IgD-negative memory B cell (primary cell): ENCODE measurements at regions not wholly inside any gene's neighbourhood (a gene's known extent, or its start where the extent isn't known, plus 50 kb on each side); places are given as distances from the start of the nearest gene placed in this dataset.
"Not testable (repeated sequence)": the region's sequence is repeated elsewhere in the genome, so short reads cannot be mapped to it uniquely, and the experiment has no call there.

Experiments
- H3K27ac Mint-ChIP-seq, 3 donors: one replicate each; pipeline ENCODE4 v1.8.0; 2020 to 2022; ENCODE audit warnings: mild to moderate bottlenecking in 3 of 3, mixed read lengths in 3 of 3, moderate library complexity in 1 of 3
- H3K27me3 Mint-ChIP-seq: one replicate; pipeline ENCODE4 v1.8.0; 2021; ENCODE audit warnings: mixed read lengths
- H3K36me3 Mint-ChIP-seq: one replicate; pipeline ENCODE4 v1.8.0; 2020; ENCODE audit warnings: mild to moderate bottlenecking, mixed read lengths
- H3K4me1 Mint-ChIP-seq, 3 donors: one replicate each; pipeline ENCODE4 v1.8.0; 2020 to 2022; ENCODE audit warnings: mixed read lengths in 3 of 3, mild to moderate bottlenecking in 1 of 3
- H3K4me3 Mint-ChIP-seq, 4 donors: one replicate each; pipeline ENCODE4 v1.8.0; 2020 to 2022; ENCODE audit warnings: mild to moderate bottlenecking in 4 of 4, mixed read lengths in 4 of 4, moderate library complexity in 3 of 4
- H3K9me3 Mint-ChIP-seq, 3 donors: one replicate each; pipeline ENCODE4 v1.8.0; 2020 to 2021; ENCODE audit warnings: mixed read lengths in 3 of 3, mild to moderate bottlenecking in 1 of 3

- Mint-ChIP-seq H3K36me3 (no peaks in the 10 kb centered on the region), H3K9me3 (peaks cover 4 to 10% (median 4%) of the 10 kb centered on the region in 3 donors), H3K4me1 (peaks cover 0 to 4% (median 0%) of the 10 kb centered on the region in 3 donors), H3K27ac (no peak overlapping the region), H3K4me3 (no peak overlapping the region), H3K27me3 (peaks cover 8% of the 10 kb centered on the region)
Observed at GRCh38 chr10:7108141-7108540, 302.7 kb downstream of the SFMBT2 start.

DNA sequence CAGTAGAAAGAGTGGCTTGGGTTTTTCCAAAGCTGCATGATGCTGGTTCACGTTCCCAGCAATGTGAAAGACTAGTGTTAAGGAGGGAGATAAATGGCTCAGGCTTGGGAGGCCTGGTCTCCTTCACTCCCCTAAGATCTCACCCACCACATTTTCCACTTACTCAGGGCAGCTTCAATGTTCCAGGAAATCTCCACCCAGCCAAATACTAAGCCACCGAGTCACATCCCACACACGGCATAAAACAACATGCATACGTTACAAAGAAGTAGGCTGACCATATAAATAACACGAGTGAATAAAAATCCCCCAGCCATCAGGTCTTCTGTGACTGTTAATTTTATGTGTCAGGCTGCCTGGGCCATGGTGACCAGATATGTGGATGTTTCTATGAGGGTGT lies 303.5 kb downstream of the SFMBT2 start:
- Mint-ChIP-seq H3K4me3 (no peak overlapping the region), H3K27ac (no peak overlapping the region), H3K27me3 (peaks cover 11% of the 10 kb centered on the region), H3K9me3 (peaks cover 4 to 10% (median 4%) of the 10 kb centered on the region in 3 donors), H3K36me3 (no peaks in the 10 kb centered on the region), H3K4me1 (peaks cover 0 to 7% (median 0%) of the 10 kb centered on the region in 3 donors)

GRCh38 chr10:7104379-7104778 lies 306.5 kb downstream of the SFMBT2 start:
- not testable (repeated sequence) for H3K36me3 Mint-ChIP-seq, H3K27ac Mint-ChIP-seq, H3K4me3 Mint-ChIP-seq, H3K4me1 Mint-ChIP-seq, H3K9me3 Mint-ChIP-seq
- peaks cover 13% of the 10 kb centered on the region for H3K27me3 Mint-ChIP-seq

DNA sequence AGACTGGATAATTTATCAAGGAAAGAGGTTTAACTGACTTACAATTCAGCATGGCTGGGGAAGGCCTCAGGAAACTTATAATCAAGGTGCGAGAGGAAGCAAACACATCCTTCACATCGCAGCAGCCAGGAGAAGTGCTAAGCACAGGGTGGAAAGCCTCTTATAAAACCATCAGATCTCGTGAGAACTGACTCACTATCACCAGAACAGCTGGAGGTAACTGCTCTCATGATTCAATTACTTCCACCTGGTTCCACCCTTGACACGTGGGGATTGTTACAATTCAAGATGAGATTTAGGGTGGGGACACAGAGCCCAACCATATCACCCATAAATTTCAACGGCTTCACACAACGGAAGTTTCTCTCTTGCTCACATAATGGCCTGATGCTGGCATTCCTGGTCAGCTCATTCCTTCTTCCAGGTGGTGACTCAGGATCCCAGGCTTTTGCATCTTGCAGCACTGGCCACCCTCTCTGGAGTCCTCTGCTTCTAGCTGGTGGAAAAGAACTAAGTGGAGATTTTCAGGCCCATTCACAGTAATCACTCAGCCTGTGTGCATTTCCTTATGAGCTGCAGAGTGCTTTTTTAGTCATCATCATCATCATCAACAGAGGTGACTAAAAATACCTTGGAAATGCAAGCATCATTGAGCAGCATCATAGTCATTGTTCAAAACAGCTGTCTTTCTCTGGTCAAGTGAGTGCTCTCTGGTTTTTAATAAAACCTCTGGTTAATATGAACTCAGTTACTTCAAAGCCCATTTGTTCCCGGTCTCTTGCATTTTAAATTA lies 308.1 kb downstream of the SFMBT2 start:
- H3K9me3 Mint-ChIP-seq: peaks cover 0 to 4% (median 2%) of the 10 kb centered on the region in 3 donors

DNA sequence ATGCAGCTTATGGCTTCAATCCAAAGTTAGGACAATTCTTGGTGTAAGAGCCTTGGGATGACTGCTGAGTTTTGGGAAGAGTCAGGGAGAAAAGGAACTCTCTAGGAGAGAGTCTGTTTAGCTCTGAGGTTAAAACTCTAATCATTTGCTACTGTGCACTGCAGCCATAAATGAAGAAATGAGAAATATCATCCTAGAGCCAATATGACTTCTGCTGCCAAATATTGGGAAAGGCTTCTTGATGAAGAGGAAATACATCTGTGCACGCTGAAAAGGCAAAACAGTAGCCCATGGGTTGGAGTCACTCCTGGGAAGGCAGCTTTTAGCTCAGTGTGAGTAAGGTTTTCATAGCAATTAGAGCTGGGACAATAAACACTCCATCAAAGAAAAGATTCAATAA lies 308.8 kb downstream of the SFMBT2 start:
- Mint-ChIP-seq H3K4me3 (no peak overlapping the region), H3K9me3 (peaks cover 0 to 4% (median 2%) of the 10 kb centered on the region in 3 donors), H3K27ac (no peak overlapping the region), H3K4me1 (peaks cover 0 to 7% (median 0%) of the 10 kb centered on the region in 3 donors), H3K36me3 (no peaks in the 10 kb centered on the region), H3K27me3 (peaks cover 13% of the 10 kb centered on the region)

More for the DNA sequence above, 308.1 kb downstream of the SFMBT2 start:
- H3K27me3 Mint-ChIP-seq: peaks cover 13% of the 10 kb centered on the region
- H3K36me3 Mint-ChIP-seq: no peaks in the 10 kb centered on the region
- H3K4me1 Mint-ChIP-seq: peaks cover 0 to 7% (median 0%) of the 10 kb centered on the region in 3 donors
- no peak overlapping the region for H3K4me3 Mint-ChIP-seq
- no peak overlapping the region for H3K27ac Mint-ChIP-seq

DNA sequence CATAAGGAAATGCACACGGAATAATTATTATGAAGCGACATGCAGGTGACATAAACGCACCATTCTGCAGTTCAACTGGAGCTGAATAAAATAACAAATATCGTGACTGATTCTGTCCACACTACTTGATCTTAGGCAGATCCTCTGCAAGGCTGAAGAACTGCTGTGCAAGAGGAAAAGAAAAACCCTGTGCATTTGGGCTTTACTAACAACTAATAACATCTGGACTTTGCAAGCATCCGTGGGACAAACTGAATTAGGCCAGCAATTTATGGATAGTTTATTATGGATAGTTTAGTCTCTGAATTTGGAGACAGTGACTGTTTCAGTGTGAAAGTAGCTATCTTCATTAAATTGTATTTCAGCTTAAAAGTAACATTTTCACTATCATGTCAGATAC lies 309.4 kb downstream of the SFMBT2 start:
- no peak overlapping the region for H3K27ac Mint-ChIP-seq
- H3K36me3 Mint-ChIP-seq: no peaks in the 10 kb centered on the region
- H3K9me3 Mint-ChIP-seq: peaks cover 0 to 4% (median 2%) of the 10 kb centered on the region in 3 donors
- H3K4me3 Mint-ChIP-seq: no peak overlapping the region
- H3K27me3 Mint-ChIP-seq: peaks cover 13% of the 10 kb centered on the region
- H3K4me1 Mint-ChIP-seq: peaks cover 0 to 7% (median 0%) of the 10 kb centered on the region in 3 donors

GRCh38 chr10:7100032-7100702 lies 310.7 kb downstream of the SFMBT2 start:
- Mint-ChIP-seq H3K27me3 (peaks cover 13% of the 10 kb centered on the region), H3K4me3 (no peak overlapping the region), H3K27ac (no peak overlapping the region), H3K4me1 (peaks cover 0 to 7% (median 0%) of the 10 kb centered on the region in 3 donors), H3K9me3 (peaks cover 0 to 4% (median 0%) of the 10 kb centered on the region in 3 donors), H3K36me3 (no peaks in the 10 kb centered on the region)

GRCh38 chr10:7098160-7098762 lies 312.6 kb downstream of the SFMBT2 start:
- peaks cover 0 to 5% (median 0%) of the 10 kb centered on the region in 3 donors for H3K4me1 Mint-ChIP-seq
- no peaks in the 10 kb centered on the region for H3K36me3 Mint-ChIP-seq
- H3K4me3 Mint-ChIP-seq: no peak overlapping the region
- no peak overlapping the region for H3K27ac Mint-ChIP-seq
- H3K9me3 Mint-ChIP-seq: no peaks in the 10 kb centered on the region
- peaks cover 6% of the 10 kb centered on the region for H3K27me3 Mint-ChIP-seq

GRCh38 chr10:7094781-7095180 lies 316.1 kb downstream of the SFMBT2 start:
- Mint-ChIP-seq H3K4me1 (peaks cover 0 to 1% (median 0%) of the 10 kb centered on the region in 3 donors), H3K27me3 (no peaks in the 10 kb centered on the region), H3K4me3 (no peak overlapping the region), H3K27ac (no peak overlapping the region), H3K36me3 (no peaks in the 10 kb centered on the region), H3K9me3 (no peaks in the 10 kb centered on the region)

DNA sequence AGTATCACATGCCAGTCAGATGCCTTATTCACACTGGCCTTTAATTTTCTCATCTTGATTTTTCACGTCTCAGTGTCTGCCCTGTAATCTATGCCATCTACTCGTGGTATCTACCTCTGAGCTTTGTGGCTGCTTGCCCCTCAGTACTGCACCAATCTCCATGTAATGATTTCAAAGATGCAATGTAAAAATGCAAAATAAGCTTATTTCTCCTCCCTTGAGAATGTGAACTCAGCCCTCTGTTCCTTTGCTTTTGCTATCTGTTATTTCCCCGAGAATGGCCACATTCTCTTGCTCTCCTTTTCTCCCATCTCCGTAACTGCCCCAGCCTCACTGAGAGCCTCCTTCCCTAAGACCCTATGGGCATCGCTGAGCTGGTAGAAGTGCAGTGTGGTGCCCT lies 317.5 kb downstream of the SFMBT2 start:
- no peaks in the 10 kb centered on the region for H3K27me3 Mint-ChIP-seq
- H3K4me1 Mint-ChIP-seq: peaks cover 0 to 1% (median 0%) of the 10 kb centered on the region in 3 donors
- H3K9me3 Mint-ChIP-seq: no peaks in the 10 kb centered on the region
- H3K36me3 Mint-ChIP-seq: no peaks in the 10 kb centered on the region
- H3K4me3 Mint-ChIP-seq: no peak overlapping the region
- no peak overlapping the region for H3K27ac Mint-ChIP-seq

- H3K4me1 Mint-ChIP-seq: peaks cover 0 to 1% (median 0%) of the 10 kb centered on the region in 3 donors
Observed at GRCh38 chr10:7092603-7093002, 318.2 kb downstream of the SFMBT2 start.

GRCh38 chr10:7090529-7090928 lies 320.3 kb downstream of the SFMBT2 start:
- Mint-ChIP-seq H3K4me3 (no peak overlapping the region), H3K9me3 (peaks cover 0 to 2% (median 0%) of the 10 kb centered on the region in 3 donors), H3K27me3 (peaks cover 7% of the 10 kb centered on the region), H3K4me1 (peaks cover 0 to 1% (median 0%) of the 10 kb centered on the region in 3 donors), H3K36me3 (no peaks in the 10 kb centered on the region), H3K27ac (no peak overlapping the region)

More at GRCh38 chr10:7092603-7093002, 318.2 kb downstream of the SFMBT2 start:
- Mint-ChIP-seq H3K27me3 (no peaks in the 10 kb centered on the region), H3K4me3 (no peak overlapping the region), H3K9me3 (no peaks in the 10 kb centered on the region), H3K36me3 (no peaks in the 10 kb centered on the region), H3K27ac (no peak overlapping the region)

DNA sequence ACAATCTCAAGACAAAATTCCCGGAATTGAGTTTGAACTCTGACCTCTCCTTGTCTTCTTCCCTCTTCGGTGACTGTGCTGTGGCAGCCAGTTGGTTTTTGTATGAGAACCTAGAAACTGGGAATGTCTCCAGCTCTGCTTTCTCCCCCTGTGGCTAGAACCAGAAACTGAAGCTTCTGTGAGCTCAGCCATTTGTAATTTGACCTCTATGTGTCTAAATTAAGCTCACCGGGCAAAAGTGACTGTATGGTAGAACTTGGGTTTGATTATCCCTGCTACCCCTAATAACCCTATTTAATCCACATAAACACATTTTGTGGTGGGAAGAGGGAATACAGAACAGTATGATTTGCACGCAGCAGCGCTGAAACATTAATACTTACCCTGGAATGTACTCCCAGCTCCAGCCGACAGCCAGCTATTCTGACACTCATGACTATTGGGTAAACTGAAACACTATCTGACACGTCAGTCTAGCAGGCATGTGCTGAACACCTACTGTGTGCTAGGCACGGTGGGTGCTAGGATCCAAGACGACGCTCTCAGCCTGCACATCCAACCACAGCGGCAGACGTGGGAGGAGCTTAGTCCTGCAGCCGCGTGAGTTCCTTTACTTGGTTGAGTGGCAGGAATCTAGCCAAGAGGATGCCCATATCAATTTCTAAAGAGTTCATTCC lies 324.8 kb downstream of the SFMBT2 start:
- H3K36me3 Mint-ChIP-seq: no peaks in the 10 kb centered on the region
- no peaks in the 10 kb centered on the region for H3K4me1 Mint-ChIP-seq

GRCh38 chr10:7085147-7085912 lies 325.5 kb downstream of the SFMBT2 start:
- Mint-ChIP-seq H3K27ac (no peak overlapping the region), H3K27me3 (peaks cover 28% of the 10 kb centered on the region), H3K9me3 (peaks cover 0 to 2% (median 0%) of the 10 kb centered on the region in 3 donors), H3K4me3 (no peak overlapping the region), H3K36me3 (no peaks in the 10 kb centered on the region), H3K4me1 (no peaks in the 10 kb centered on the region)

More for the DNA sequence above, 324.8 kb downstream of the SFMBT2 start:
- Mint-ChIP-seq H3K27ac (no peak overlapping the region), H3K4me3 (no peak overlapping the region), H3K9me3 (peaks cover 0 to 2% (median 0%) of the 10 kb centered on the region in 3 donors), H3K27me3 (peaks cover 23% of the 10 kb centered on the region)
